CD4-positive, CD25-positive, alpha-beta regulatory T cell (primary cell): ENCODE measurements at regions not wholly inside any gene's neighbourhood (a gene's known extent, or its start where the extent isn't known, plus 50 kb on each side); places are given as distances from the start of the nearest gene placed in this dataset.
A peak's percentile ranks its signal among the peaks of the same experiment; 100 is the strongest.
"Not testable (repeated sequence)": the region's sequence is repeated elsewhere in the genome, so short reads cannot be mapped to it uniquely, and the experiment has no call there.

ENCODE experiments used
- ATAC-seq, 2 donors: fragments of 150-1000 bp; cut with Tn5 transposase; one replicate each; pipeline ENCODE4 v1.10.0; 2021; ENCODE audit warnings: low read depth in 2 of 2, moderate number of reproducible peaks in 2 of 2, moderate library complexity in 1 of 2
- DNase-seq, 3 donors: peaks; one replicate each; pipeline versions ENCODE4 v3.0.0 to v3.0.0-alpha.2; 2012 to 2022; ENCODE audit warnings: mixed read lengths in 1 of 3
- H3K27ac ChIP-seq: one replicate; pipeline ENCODE4 v1.7.0; 2013; ENCODE audit warnings: mild to moderate bottlenecking, low read length; ENCODE audit not compliant: insufficient read depth, poor library complexity, severe bottlenecking
- H3K27me3 ChIP-seq: one replicate; pipeline ENCODE4 v1.7.0; 2013; ENCODE audit warnings: low read length; ENCODE audit not compliant: control insufficient read depth, insufficient read depth
- H3K36me3 ChIP-seq: one replicate; pipeline ENCODE4 v1.7.0; 2013; ENCODE audit warnings: mild to moderate bottlenecking, low read length, moderate library complexity; ENCODE audit not compliant: control insufficient read depth, insufficient read depth
- H3K4me1 ChIP-seq: 2 replicates; pipeline ENCODE4 v1.7.0; 2013; ENCODE audit warnings: mild to moderate bottlenecking, low read length; ENCODE audit not compliant: insufficient read depth, control insufficient read depth, poor library complexity, severe bottlenecking
- H3K4me3 ChIP-seq: one replicate; pipeline ENCODE4 v1.7.0; 2013; ENCODE audit warnings: low read depth, mild to moderate bottlenecking, low read length, moderate library complexity
- H3K9me3 ChIP-seq, 2 experiments: 1 replicate in 1 of 2; 2 replicates in 1 of 2; pipeline ENCODE4 v1.7.0; 2013; ENCODE audit warnings: low read length in 2 of 2, mild to moderate bottlenecking in 1 of 2, moderate library complexity in 1 of 2; ENCODE audit not compliant: control insufficient read depth in 2 of 2
- H3K27ac Mint-ChIP-seq, 3 donors: one replicate each; pipeline ENCODE4 v1.8.0; 2020 to 2022; ENCODE audit warnings: mild to moderate bottlenecking in 3 of 3, mixed read lengths in 3 of 3, moderate library complexity in 2 of 3
- H3K27me3 Mint-ChIP-seq: one replicate; pipeline ENCODE4 v1.8.0; 2022; ENCODE audit warnings: mild to moderate bottlenecking, mixed read lengths
- H3K36me3 Mint-ChIP-seq: one replicate; pipeline ENCODE4 v1.8.0; 2020; ENCODE audit warnings: mixed read lengths
- H3K4me1 Mint-ChIP-seq, 4 donors: one replicate each; pipeline ENCODE4 v1.8.0; 2020 to 2022; ENCODE audit warnings: mixed read lengths in 4 of 4, mild to moderate bottlenecking in 1 of 4
- H3K4me3 Mint-ChIP-seq, 4 donors: one replicate each; pipeline ENCODE4 v1.8.0; 2020 to 2022; ENCODE audit warnings: mild to moderate bottlenecking in 4 of 4, mixed read lengths in 4 of 4, moderate library complexity in 3 of 4
- H3K9me3 Mint-ChIP-seq, 7 donors: one replicate each; pipeline ENCODE4 v1.8.0; 2020 to 2022; ENCODE audit warnings: mixed read lengths in 7 of 7, mild to moderate bottlenecking in 3 of 7, moderate library complexity in 2 of 7

DNA sequence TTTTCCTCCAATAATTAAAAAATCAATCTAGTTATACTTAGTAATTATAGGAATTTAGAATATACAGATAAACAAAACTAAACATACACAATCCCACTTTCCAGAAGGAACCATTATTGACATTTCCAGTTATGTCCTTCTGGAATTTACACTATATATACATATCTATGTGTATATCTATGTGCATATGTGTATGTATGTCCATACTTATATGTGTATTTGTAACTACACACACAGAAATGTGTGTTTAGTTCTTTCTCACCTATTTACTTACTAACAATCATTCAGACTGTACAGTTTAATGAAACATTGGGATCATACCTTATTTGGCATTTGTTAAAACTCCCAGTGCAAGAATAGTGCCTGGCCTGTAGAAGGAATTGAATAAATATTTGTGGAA, 126.4 kb downstream of the FHIP1A start:
- no peaks in the 10 kb centered on the region for H3K4me1 Mint-ChIP-seq
- ATAC-seq = no peak

DNA sequence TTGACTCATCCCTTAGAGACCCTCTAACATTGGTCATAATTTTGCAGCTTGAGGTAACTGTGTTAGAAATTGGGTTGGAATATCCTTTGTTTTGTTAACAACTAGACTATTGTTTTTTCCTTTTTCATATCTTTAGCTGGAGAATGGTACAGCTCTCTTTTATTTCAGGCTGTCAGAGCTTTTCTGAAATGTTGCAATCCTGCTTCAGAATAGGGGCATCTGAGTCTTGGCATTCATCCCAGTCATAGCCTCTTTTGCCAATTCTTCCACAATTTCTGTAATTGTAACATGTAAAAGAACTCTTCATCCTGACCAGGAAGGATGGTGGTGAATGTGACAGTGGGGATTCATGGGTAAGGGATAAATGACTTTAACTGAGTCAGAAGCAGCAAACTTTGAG, 128.7 kb downstream of the FHIP1A start:
- no peak for DNase-seq
- peaks cover 11% of the 10 kb centered on the region for H3K27me3 Mint-ChIP-seq
- Histone ChIP-seq H3K4me1 (no peaks in the 10 kb centered on the region), H3K4me3 (no peak overlapping the region), H3K27me3 (peaks cover 3% of the 10 kb centered on the region), H3K27ac (no peak overlapping the region), H3K9me3 (no peaks in the 10 kb centered on the region), H3K36me3 (no peaks in the 10 kb centered on the region)
- H3K27ac Mint-ChIP-seq = no peak overlapping the region
- H3K9me3 Mint-ChIP-seq = peaks cover 0 to 2% (median 0%) of the 10 kb centered on the region in 7 donors
- H3K4me3 Mint-ChIP-seq = no peak overlapping the region
- H3K36me3 Mint-ChIP-seq = no peaks in the 10 kb centered on the region
- H3K4me1 Mint-ChIP-seq = no peaks in the 10 kb centered on the region
- ATAC-seq = no peak

More for the DNA sequence above, 126.4 kb downstream of the FHIP1A start:
- Mint-ChIP-seq H3K27me3 (peaks cover 4% of the 10 kb centered on the region), H3K4me3 (no peak overlapping the region), H3K27ac (no peak overlapping the region), H3K9me3 (peaks cover 0 to 5% (median 0%) of the 10 kb centered on the region in 7 donors), H3K36me3 (no peaks in the 10 kb centered on the region)
- H3K27me3 ChIP-seq = no peaks in the 10 kb centered on the region
- no peak overlapping the region for H3K27ac ChIP-seq
- DNase-seq = no peak
- H3K9me3 ChIP-seq = no peaks in the 10 kb centered on the region
- no peaks in the 10 kb centered on the region for H3K36me3 ChIP-seq
- H3K4me3 ChIP-seq = no peak overlapping the region
- no peaks in the 10 kb centered on the region for H3K4me1 ChIP-seq

DNA sequence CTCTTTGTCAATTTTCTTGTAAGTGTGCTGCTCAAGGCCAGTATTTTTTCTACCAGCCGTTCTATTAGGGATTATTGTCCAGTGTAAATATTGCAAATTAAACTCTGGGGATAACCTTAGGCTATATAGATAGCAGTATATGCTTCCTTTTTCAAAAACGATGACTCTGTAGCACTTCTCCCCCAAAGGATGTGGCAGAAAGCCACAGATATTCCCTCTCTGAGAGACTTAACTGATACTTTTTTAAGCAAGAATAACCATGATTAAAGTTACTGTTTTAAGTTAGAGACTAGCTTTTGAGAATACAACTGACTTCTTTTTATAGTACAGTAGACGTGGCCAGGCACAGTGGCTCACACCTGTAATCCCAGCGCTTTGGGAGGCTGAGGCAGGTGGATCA, 130.0 kb downstream of the FHIP1A start:
- no peaks in the 10 kb centered on the region for H3K4me1 Mint-ChIP-seq
- no peak for ATAC-seq

DNA sequence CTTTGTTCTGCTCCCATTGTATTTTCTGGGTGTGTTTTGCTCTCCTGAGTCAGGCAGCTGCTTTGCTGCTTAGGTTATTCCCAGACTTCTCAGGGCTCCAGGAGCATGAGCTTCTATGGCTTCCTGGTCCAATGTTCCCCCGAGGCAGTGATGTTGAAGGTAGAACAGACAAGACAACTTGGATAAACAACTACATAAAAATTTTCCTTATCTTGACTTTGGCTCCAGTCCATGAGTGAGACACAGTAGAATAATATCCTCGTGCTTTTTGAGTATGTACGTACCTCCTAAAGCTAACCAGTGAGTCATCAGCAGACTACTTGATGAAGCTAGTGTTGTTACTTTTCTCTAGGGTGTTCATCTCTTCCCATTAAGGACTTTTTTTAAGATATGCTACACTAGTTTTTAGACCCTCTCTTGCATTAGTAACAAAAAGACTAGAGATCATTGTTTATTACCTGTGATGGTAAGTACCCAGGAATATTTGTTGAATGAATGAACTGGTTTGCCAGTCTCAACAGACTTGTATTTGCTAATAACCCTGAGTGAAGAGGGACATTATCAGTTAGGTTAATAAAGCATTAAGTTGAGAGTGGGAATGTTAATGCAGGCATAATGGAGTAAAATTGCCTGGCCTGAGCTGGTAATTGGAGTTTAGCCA, 131.9 kb downstream of the FHIP1A start:
- no peak overlapping the region for H3K4me3 ChIP-seq
- DNase-seq (no peak), ATAC-seq (no peak)
- Mint-ChIP-seq H3K4me1 (no peaks in the 10 kb centered on the region), H3K36me3 (no peaks in the 10 kb centered on the region), H3K27me3 (peaks cover 9% of the 10 kb centered on the region), H3K4me3 (no peak overlapping the region), H3K27ac (peak overlapping the region in 1 of 3 donors; percentile 28), H3K9me3 (peaks cover 0 to 2% (median 0%) of the 10 kb centered on the region in 7 donors)
- no peaks in the 10 kb centered on the region for H3K9me3 ChIP-seq
- peaks cover 4% of the 10 kb centered on the region for H3K27me3 ChIP-seq
- no peaks in the 10 kb centered on the region for H3K4me1 ChIP-seq
- no peak overlapping the region for H3K27ac ChIP-seq
- H3K36me3 ChIP-seq = no peaks in the 10 kb centered on the region

More for the DNA sequence above, 130.0 kb downstream of the FHIP1A start:
- Mint-ChIP-seq H3K4me3 (no peak overlapping the region), H3K36me3 (no peaks in the 10 kb centered on the region), H3K27me3 (peaks cover 11% of the 10 kb centered on the region), H3K9me3 (peaks cover 0 to 2% (median 0%) of the 10 kb centered on the region in 7 donors), H3K27ac (no peak overlapping the region)
- Histone ChIP-seq H3K27me3 (peaks cover 4% of the 10 kb centered on the region), H3K4me3 (no peak overlapping the region), H3K4me1 (no peaks in the 10 kb centered on the region), H3K27ac (no peak overlapping the region), H3K9me3 (no peaks in the 10 kb centered on the region), H3K36me3 (no peaks in the 10 kb centered on the region)
- DNase-seq = no peak

DNA sequence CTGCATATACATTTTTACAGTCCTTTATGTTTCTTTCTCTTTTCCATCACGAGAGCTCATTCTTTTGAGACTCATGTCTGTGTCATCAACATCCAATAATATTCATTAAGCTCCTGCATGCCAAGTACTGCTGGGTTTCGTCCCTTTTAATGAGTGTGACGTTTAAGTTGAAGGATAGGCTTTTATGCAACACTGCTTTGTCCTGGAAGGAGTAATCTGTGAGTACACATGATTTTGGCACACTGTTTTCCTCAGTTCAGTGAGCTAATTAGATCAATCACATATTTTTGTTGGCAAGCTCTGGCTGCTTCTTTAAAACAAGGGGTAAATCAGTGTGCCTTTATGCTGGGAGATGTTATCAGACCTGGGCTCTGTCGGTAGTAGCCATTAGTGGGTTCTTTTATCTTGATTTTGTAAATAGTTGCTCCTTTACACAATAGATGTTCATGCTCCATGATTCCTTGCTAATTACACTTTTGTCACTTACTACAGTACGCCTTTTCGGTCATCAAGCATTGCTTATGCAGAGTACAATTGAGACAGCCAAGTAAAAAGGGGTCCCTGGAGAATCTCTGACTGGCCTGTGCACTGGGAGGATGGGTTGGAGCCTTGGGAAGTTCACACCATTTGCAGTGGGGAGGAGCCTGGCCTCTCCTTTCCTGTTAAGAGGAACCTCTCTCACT, 132.6 kb downstream of the FHIP1A start:
- Histone ChIP-seq H3K27ac (no peak overlapping the region), H3K36me3 (no peaks in the 10 kb centered on the region), H3K4me1 (no peaks in the 10 kb centered on the region), H3K27me3 (peaks cover 4% of the 10 kb centered on the region), H3K9me3 (no peaks in the 10 kb centered on the region), H3K4me3 (no peak overlapping the region)
- H3K27ac Mint-ChIP-seq = no peak overlapping the region
- H3K4me3 Mint-ChIP-seq = no peak overlapping the region
- no peak for ATAC-seq
- H3K4me1 Mint-ChIP-seq = no peaks in the 10 kb centered on the region
- H3K9me3 Mint-ChIP-seq = peaks cover 0 to 2% (median 0%) of the 10 kb centered on the region in 7 donors
- DNase-seq = no peak
- H3K27me3 Mint-ChIP-seq = peaks cover 7% of the 10 kb centered on the region
- no peaks in the 10 kb centered on the region for H3K36me3 Mint-ChIP-seq

DNA sequence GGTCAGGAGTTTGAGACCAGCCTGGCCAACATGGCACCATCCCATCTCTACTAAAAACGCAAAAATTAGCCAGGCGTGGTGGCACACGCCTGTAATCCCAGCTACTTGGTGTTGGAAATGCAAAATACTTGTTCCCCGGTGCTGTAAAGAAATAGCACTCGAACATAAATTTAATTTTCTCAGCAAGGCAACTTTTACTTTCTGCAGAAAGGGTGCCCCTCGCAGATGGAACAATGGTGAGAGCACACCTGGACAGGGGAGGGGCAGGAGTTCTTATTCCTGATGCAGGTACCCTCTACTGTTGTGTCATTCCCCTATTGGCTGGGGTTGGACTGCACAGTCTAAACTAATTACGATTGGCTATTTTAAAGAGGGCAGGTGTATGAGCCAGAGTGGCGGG, 139.7 kb downstream of the FHIP1A start:
- no peaks in the 10 kb centered on the region for H3K4me1 Mint-ChIP-seq
- no peaks in the 10 kb centered on the region for H3K36me3 ChIP-seq
- DNase-seq (no peak), ATAC-seq (no peak)
- H3K4me1 ChIP-seq = no peaks in the 10 kb centered on the region
- H3K27ac Mint-ChIP-seq = no peak overlapping the region
- H3K9me3 Mint-ChIP-seq = peaks cover 0 to 22% (median 4%) of the 10 kb centered on the region in 7 donors
- H3K4me3 ChIP-seq = no peak overlapping the region
- no peak overlapping the region for H3K4me3 Mint-ChIP-seq
- H3K27ac ChIP-seq = no peak overlapping the region
- H3K27me3 Mint-ChIP-seq = no peaks in the 10 kb centered on the region
- H3K27me3 ChIP-seq = no peaks in the 10 kb centered on the region
- H3K9me3 ChIP-seq = peaks cover 9 to 18% of the 10 kb centered on the region in 2 experiments
- no peaks in the 10 kb centered on the region for H3K36me3 Mint-ChIP-seq

DNA sequence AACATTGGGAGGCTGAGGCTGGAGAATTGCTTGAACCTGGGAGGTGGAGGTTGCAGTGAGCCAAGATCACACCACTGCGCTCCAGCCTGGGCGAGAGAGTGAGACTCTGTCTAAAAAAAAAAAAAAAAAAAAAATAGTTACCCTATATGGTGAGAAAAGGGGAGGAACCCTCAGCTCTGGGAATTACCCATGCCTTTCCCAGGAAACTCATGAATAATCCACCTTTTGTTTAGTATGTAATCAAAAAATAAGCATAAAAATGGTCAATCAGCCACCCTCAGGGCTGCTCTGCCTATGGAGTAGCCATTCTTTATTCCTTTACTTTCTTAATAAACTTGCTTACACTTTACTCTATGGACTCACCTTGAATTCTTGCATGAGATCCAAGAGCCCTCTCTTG, 140.4 kb downstream of the FHIP1A start:
- not testable (repeated sequence) for H3K27ac Mint-ChIP-seq, H3K27me3 Mint-ChIP-seq, H3K27ac ChIP-seq, H3K36me3 Mint-ChIP-seq, H3K4me1 ChIP-seq, H3K36me3 ChIP-seq, H3K27me3 ChIP-seq, H3K4me3 Mint-ChIP-seq, DNase-seq, H3K4me3 ChIP-seq, ATAC-seq, H3K4me1 Mint-ChIP-seq
- H3K9me3 Mint-ChIP-seq = peaks cover 0 to 22% (median 4%) of the 10 kb centered on the region in 7 donors
- H3K9me3 ChIP-seq = peaks cover 9 to 18% of the 10 kb centered on the region in 2 experiments

DNA sequence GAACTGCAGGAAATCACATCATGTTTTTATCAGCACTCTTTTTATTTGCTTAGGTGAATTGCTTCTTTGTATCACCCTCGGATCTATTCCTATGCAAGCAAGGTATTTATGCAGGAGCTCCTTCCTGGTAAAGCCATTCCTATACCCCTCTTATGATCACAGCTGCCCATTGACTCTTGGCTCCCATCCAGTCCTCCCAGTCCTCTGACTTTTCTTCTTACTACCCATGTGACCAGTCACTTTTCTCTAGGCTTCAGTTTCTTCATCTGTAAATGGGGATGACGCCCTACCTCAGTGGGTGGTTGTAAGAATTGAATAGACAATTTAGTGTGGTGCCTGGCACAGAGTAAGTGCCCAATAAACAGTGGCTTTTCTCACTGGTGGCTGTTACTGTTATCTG, 144.9 kb downstream of the FHIP1A start:
- H3K4me3 ChIP-seq = no peak overlapping the region

More for the DNA sequence above, 144.9 kb downstream of the FHIP1A start:
- Histone ChIP-seq H3K27ac (no peak overlapping the region), H3K9me3 (peaks cover 2 to 6% of the 10 kb centered on the region in 2 experiments), H3K27me3 (peaks cover 6% of the 10 kb centered on the region), H3K4me1 (no peaks in the 10 kb centered on the region), H3K36me3 (no peaks in the 10 kb centered on the region)
- Mint-ChIP-seq H3K27me3 (peaks cover 14% of the 10 kb centered on the region), H3K4me1 (no peaks in the 10 kb centered on the region), H3K9me3 (peaks cover 0 to 12% (median 2%) of the 10 kb centered on the region in 7 donors), H3K4me3 (no peak overlapping the region), H3K27ac (no peak overlapping the region), H3K36me3 (no peaks in the 10 kb centered on the region)
- no peak for DNase-seq
- no peak for ATAC-seq
